H1 (cell line): ENCODE measurements at regions not wholly inside any gene's neighbourhood (a gene's known extent, or its start where the extent isn't known, plus 50 kb on each side); places are given as distances from the start of the nearest gene placed in this dataset.

Experiments
- CTCF ChIA-PET: fragments of 300-600 bp; sonication (Branson Sonifier 250); formaldehyde crosslinking; loops from one replicate; lab custom pipeline; 2021; ENCODE audit not compliant: partially characterized antibody; lab: Charles Lee
- POLR2A ChIA-PET: fragments of 300-600 bp; sonication (Branson Sonifier 250); formaldehyde crosslinking; loops from one replicate; lab custom pipeline; 2021; ENCODE audit warnings: inconsistent platforms; ENCODE audit not compliant: partially characterized antibody; lab: Charles Lee
- DNase-seq, 2 experiments: peaks; one replicate each; pipeline versions ENCODE4 v3.0.0 to v3.0.0-alpha.2; 2010 to 2022; ENCODE audit warnings: low spot score in 2 of 2, low read depth in 1 of 2, mixed read lengths in 1 of 2
- FAIRE-seq: peaks from 2 replicates; lab custom pipeline; 2011; peaks lifted over from hg19 to GRCh38; lab: Jason Lieb, UNC
- H2AFZ ChIP-seq: 2 replicates; pipeline ENCODE4 v1.8.1; 2012; ENCODE audit warnings: low read length, inconsistent platforms
- H2AK5ac ChIP-seq: 2 replicates; pipeline ENCODE4 v1.6.1; 2013; ENCODE audit warnings: low read depth, low read length
- H2BK120ac ChIP-seq: replicated peaks from 2 replicates; pipeline ENCODE3; 2013; ENCODE audit warnings: low read depth, low read length, inconsistent platforms
- H2BK12ac ChIP-seq: 2 replicates; pipeline ENCODE4 v1.6.1; 2013; ENCODE audit warnings: low read depth, low read length
- H2BK15ac ChIP-seq: 2 replicates; pipeline ENCODE4 v1.6.1; 2013; ENCODE audit warnings: low read length
- H2BK20ac ChIP-seq: 2 replicates; pipeline ENCODE4 v1.6.1; 2013; ENCODE audit warnings: low read length
- H2BK5ac ChIP-seq: 2 replicates; pipeline ENCODE4 v1.6.1; 2013; ENCODE audit warnings: low read depth, low read length
- H3K14ac ChIP-seq: 2 replicates; pipeline ENCODE4 v1.6.1; 2013; ENCODE audit warnings: inconsistent platforms; ENCODE audit not compliant: insufficient read length
- H3K18ac ChIP-seq: 2 replicates; pipeline ENCODE4 v1.6.1; 2013; ENCODE audit warnings: low read length; ENCODE audit errors: extremely low read depth
- H3K23ac ChIP-seq: 2 replicates; pipeline ENCODE4 v1.6.1; 2013; ENCODE audit warnings: inconsistent platforms; ENCODE audit not compliant: insufficient read length
- H3K23me2 ChIP-seq: 2 replicates; pipeline ENCODE4 v1.6.1; 2013; ENCODE audit warnings: low read depth, low read length
- H3K27ac ChIP-seq: 2 replicates; pipeline ENCODE4 v1.6.1; 2011; ENCODE audit warnings: low read depth, low read length, inconsistent platforms
- H3K27me3 ChIP-seq, 4 experiments: replicated peaks in 1 of 4; 1 replicate in 1 of 4; 2 replicates in 3 of 4; pipeline versions ENCODE4 v1.6.1 to v1.8.1; 2011 to 2013; ENCODE audit warnings: low read length in 3 of 4, mild to moderate bottlenecking in 3 of 4, inconsistent platforms in 2 of 4, mixed read lengths in 2 of 4, moderate library complexity in 1 of 4; ENCODE audit not compliant: control insufficient read depth in 3 of 4, insufficient read depth in 3 of 4; ENCODE audit errors: extremely low read depth in 1 of 4
- H3K36me3 ChIP-seq, 4 experiments: 2 replicates each; pipeline versions ENCODE4 v1.6.1 to v1.8.1; 2011 to 2013; ENCODE audit warnings: mild to moderate bottlenecking in 4 of 4, low read length in 3 of 4, moderate library complexity in 2 of 4, control low read depth in 1 of 4, inconsistent platforms in 1 of 4; ENCODE audit not compliant: insufficient read depth in 4 of 4, control insufficient read depth in 2 of 4
- H3K4ac ChIP-seq: replicated peaks from 2 replicates; pipeline ENCODE3; 2013; ENCODE audit warnings: low read length, low read depth, mixed read lengths, inconsistent platforms; ENCODE audit not compliant: insufficient read length
- H3K4me1 ChIP-seq, 4 experiments: replicated peaks in 1 of 4; 1 replicate in 1 of 4; 2 replicates in 3 of 4; pipeline versions ENCODE4 v1.6.1 to v1.8.1; 2011 to 2013; ENCODE audit warnings: low read length in 3 of 4, inconsistent platforms in 2 of 4, mixed read lengths in 1 of 4; ENCODE audit not compliant: insufficient read depth in 4 of 4, control insufficient read depth in 3 of 4
- H3K4me2 ChIP-seq, 2 experiments: 2 replicates each; pipeline versions ENCODE4 v1.6.1 to v1.8.1; 2011 to 2013; ENCODE audit warnings: low read depth in 2 of 2, low read length in 2 of 2, control low read depth in 1 of 2, inconsistent platforms in 1 of 2, mild to moderate bottlenecking in 1 of 2; ENCODE audit not compliant: insufficient read depth in 1 of 2
- H3K4me3 ChIP-seq, 4 experiments: fragments of 200-600, 300-600 bp in 1 of 4; sonication (generic), shearing (Covaris generic), sonication (Bioruptor Twin) in 1 of 4; 2 replicates each; pipeline versions ENCODE4 v1.5.1 to v1.8.1; 2011 to 2016; ENCODE audit warnings: low read length in 4 of 4, low read depth in 3 of 4, control low read depth in 2 of 4, inconsistent platforms in 2 of 4, mild to moderate bottlenecking in 2 of 4, mixed read lengths in 1 of 4, moderate library complexity in 1 of 4; ENCODE audit not compliant: insufficient read depth in 2 of 4; ENCODE audit errors: extremely low read depth in 1 of 4
- H3K56ac ChIP-seq: replicated peaks from 2 replicates; pipeline ENCODE3; 2013; ENCODE audit warnings: low read depth, mild to moderate bottlenecking, mixed read lengths, low read length, inconsistent platforms; ENCODE audit not compliant: insufficient read length
- H3K79me1 ChIP-seq: 2 replicates; pipeline ENCODE4 v1.6.1; 2013; ENCODE audit warnings: low read depth, low read length, control low read depth
- H3K79me2 ChIP-seq, 2 experiments: 2 replicates each; pipeline versions ENCODE4 v1.6.1 to v1.8.1; 2012 to 2013; ENCODE audit warnings: low read length in 2 of 2, mild to moderate bottlenecking in 2 of 2, inconsistent platforms in 1 of 2; ENCODE audit not compliant: insufficient read depth in 2 of 2, control insufficient read depth in 1 of 2
- H3K9ac ChIP-seq, 4 experiments: replicated peaks in 1 of 4; 1 replicate in 1 of 4; 2 replicates in 3 of 4; pipeline versions ENCODE4 v1.6.1 to v1.8.1; 2011 to 2013; ENCODE audit warnings: low read depth in 3 of 4, low read length in 3 of 4, control low read depth in 2 of 4, mild to moderate bottlenecking in 2 of 4, moderate library complexity in 2 of 4, inconsistent platforms in 1 of 4; ENCODE audit errors: extremely low read depth in 1 of 4
- H3K9me3 ChIP-seq, 2 experiments: 2 replicates each; pipeline versions ENCODE4 v1.6.1 to v1.8.1; 2012 to 2013; ENCODE audit warnings: mild to moderate bottlenecking in 2 of 2, moderate library complexity in 2 of 2, control low read depth in 1 of 2, inconsistent platforms in 1 of 2, low read depth in 1 of 2, low read length in 1 of 2, mixed read lengths in 1 of 2; ENCODE audit not compliant: insufficient read depth in 2 of 2
- H4K20me1 ChIP-seq, 2 experiments: replicated peaks in 1 of 2; 2 replicates each; pipeline versions ENCODE3 to v1.8.1; 2011 to 2013; ENCODE audit warnings: inconsistent platforms in 2 of 2, low read length in 2 of 2, mild to moderate bottlenecking in 1 of 2; ENCODE audit not compliant: insufficient read depth in 2 of 2, control insufficient read depth in 1 of 2
- H4K5ac ChIP-seq: 2 replicates; pipeline ENCODE4 v1.6.1; 2013; ENCODE audit warnings: low read length, low read depth, mixed read lengths, inconsistent platforms; ENCODE audit not compliant: insufficient read length
- H4K8ac ChIP-seq: 2 replicates; pipeline ENCODE4 v1.8.0; 2013; ENCODE audit warnings: mild to moderate bottlenecking, moderate library complexity, low read length, inconsistent platforms; ENCODE audit not compliant: insufficient read depth; ENCODE audit errors: extremely low read depth
- H4K91ac ChIP-seq: replicated peaks from 2 replicates; pipeline ENCODE3; 2013; ENCODE audit warnings: low read length, mixed read lengths, inconsistent platforms; ENCODE audit not compliant: insufficient read length
- ASH2L ChIP-seq: fragments of 200-600, 300-600 bp; sonication (generic); IDR thresholded peaks from one replicate; pipeline ENCODE4 v1.7.1; 2017; ENCODE audit warnings: low read length
- ATF3 ChIP-seq: IDR thresholded peaks from 2 replicates; pipeline ENCODE4 v1.6.1; 2011; ENCODE audit warnings: low read depth, mild to moderate bottlenecking, low read length; ENCODE audit not compliant: insufficient read depth
- BACH1 ChIP-seq: IDR thresholded peaks from 2 replicates; pipeline ENCODE4 v1.6.1; 2012; ENCODE audit warnings: low read length, improper control_type of control experiment
- CBX8 ChIP-seq: fragments of 300-800, 300-1000 bp; sonication (generic); IDR thresholded peaks from 2 replicates; pipeline ENCODE4 v1.7.1; 2016; ENCODE audit warnings: low read depth, low read length, borderline replicate concordance
- CREB1 ChIP-seq: IDR thresholded peaks from 2 replicates; pipeline ENCODE4 v1.6.1; 2012; ENCODE audit warnings: inconsistent platforms
- CTBP2 ChIP-seq: IDR thresholded peaks from 2 replicates; pipeline ENCODE4 v1.7.0; 2011; ENCODE audit warnings: borderline replicate concordance, mild to moderate bottlenecking, moderate library complexity, mixed read lengths, low read length; ENCODE audit not compliant: insufficient read depth, insufficient read length
- EGR1 ChIP-seq: IDR thresholded peaks from 2 replicates; pipeline ENCODE4 v1.6.1; 2011; ENCODE audit warnings: low read depth, low read length, borderline replicate concordance
- KDM4A ChIP-seq: IDR thresholded peaks from one replicate; pipeline ENCODE4 v1.7.1; 2012; ENCODE audit warnings: low read depth, mild to moderate bottlenecking, moderate library complexity, low read length, inconsistent platforms; ENCODE audit not compliant: severe bottlenecking
- NANOG ChIP-seq: IDR thresholded peaks from 2 replicates; pipeline ENCODE4 v1.6.1; 2011; ENCODE audit warnings: low read length, low read depth, mild to moderate bottlenecking, inconsistent platforms; ENCODE audit not compliant: insufficient read depth, poor library complexity, severe bottlenecking
- RAD21 ChIP-seq, 2 experiments: IDR thresholded peaks in 1 of 2; conservative IDR thresholded peaks in 1 of 2; 2 replicates each; pipeline ENCODE4 v1.6.1; 2011; ENCODE audit warnings: low read depth in 2 of 2, low read length in 2 of 2, improper control_type of control experiment in 1 of 2, inconsistent platforms in 1 of 2, mild to moderate bottlenecking in 1 of 2, moderate library complexity in 1 of 2
- RBBP5 ChIP-seq: IDR thresholded peaks from 2 replicates; pipeline ENCODE4 v1.7.1; 2012; ENCODE audit warnings: low read depth, mild to moderate bottlenecking, inconsistent platforms, low read length, moderate library complexity, borderline replicate concordance
- SIRT6 ChIP-seq: IDR thresholded peaks from one replicate; pipeline ENCODE4 v1.7.1; 2012; ENCODE audit warnings: low read length, inconsistent platforms
- SP4 ChIP-seq: IDR thresholded peaks from 2 replicates; pipeline ENCODE4 v1.6.1; 2012; ENCODE audit warnings: low read length, inconsistent platforms
- SUZ12 ChIP-seq: fragments of 200-600 bp; sonication (generic); IDR thresholded peaks from 2 replicates; pipeline ENCODE4 v1.6.1; 2012; ENCODE audit warnings: mild to moderate bottlenecking, inconsistent platforms, low read length, moderate library complexity, mixed read lengths
- TCF12 ChIP-seq: IDR thresholded peaks from 2 replicates; pipeline ENCODE4 v1.6.1; 2011; ENCODE audit warnings: low read depth, mild to moderate bottlenecking, low read length
- WGBS, 2 experiments: shearing (Covaris generic) in 1 of 2; methylation state at CpG; one replicate each; pipeline versions ENCODE4 v1.1.6 to v1.1.7; 2013 to 2015; ENCODE audit warnings: low lambda C conversion rate in 2 of 2, mixed read lengths in 2 of 2, inconsistent platforms in 1 of 2, low coverage in 1 of 2, missing lambda C conversion rate in 1 of 2; ENCODE audit not compliant: insufficient replicate concordance in 2 of 2, insufficient coverage in 1 of 2, insufficient read length in 1 of 2; ENCODE audit errors: extremely low coverage in 1 of 2, missing lambda C conversion rate in 1 of 2; 5-methylcytosine and 5-hydroxymethylcytosine counted together

GRCh38 chr6:141183368-141183767 is 949.4 kb upstream of the GJE1 start:
- Histone ChIP-seq H3K36me3 (no peaks in the 10 kb centered on the region), H3K18ac (no peak overlapping the region), H4K91ac (no peak overlapping the region), H3K4ac (no peak overlapping the region), H3K27ac (no peak overlapping the region), H2BK5ac (no peak overlapping the region), H3K14ac (no peak overlapping the region), H3K27me3 (no peaks in the 10 kb centered on the region), H2AFZ (no peak overlapping the region), H3K56ac (no peak overlapping the region), H2AK5ac (no peak overlapping the region), H3K4me3 (no peak overlapping the region), H4K5ac (no peak overlapping the region), H2BK20ac (no peak overlapping the region), H3K79me2 (no peaks in the 10 kb centered on the region), H2BK15ac (no peak overlapping the region), H3K23me2 (no peaks in the 10 kb centered on the region), H3K4me1 (no peaks in the 10 kb centered on the region), H4K8ac (no peak overlapping the region), H2BK120ac (no peak overlapping the region), H3K9me3 (peaks cover 9 to 12% of the 10 kb centered on the region in 2 experiments), H3K4me2 (no peak overlapping the region), H2BK12ac (no peak overlapping the region), H3K9ac (no peak overlapping the region), H3K23ac (no peak overlapping the region), H4K20me1 (no peaks in the 10 kb centered on the region), H3K79me1 (no peaks in the 10 kb centered on the region)
- no peak for DNase-seq
- POLR2A ChIA-PET = no interaction called here
- no peak for FAIRE-seq
- 80% methylated on average over 7 of the region's 9 CpGs; no CpG with 5 or more reads in 1 of the 2 experiments for WGBS, 2 experiments
- CTCF ChIA-PET = interaction anchor here (1.0 kb wide), 1 partner anchor 380 kb away, joined by 3 read pairs; no protein-coding TSS in a partner anchor
- TF ChIP-seq CTBP2 (no peak), BACH1 (no peak), SUZ12 (no peak), CBX8 (no peak), ASH2L (no peak), KDM4A (no peak), RAD21 (IDR thresholded peaks at IDR 0.05 in 1 of 2, conservative IDR thresholded peaks at IDR 0.05 in 1 of 2; ENCODE audit: low read depth in 2 of 2, low read length in 2 of 2) (no peak), EGR1 (no peak), CREB1 (no peak), NANOG (no peak), SP4 (no peak), RBBP5 (no peak), TCF12 (no peak), SIRT6 (no peak), ATF3 (no peak)
